HepG2 (cell line): ENCODE measurements at regions not wholly inside any gene's neighbourhood (a gene's known extent, or its start where the extent isn't known, plus 50 kb on each side); places are given as distances from the start of the nearest gene placed in this dataset.

Experiments
- CBX1 ChIP-seq: IDR thresholded peaks from one replicate; pipeline ENCODE4 v1.6.1; 2016; ENCODE audit warnings: antibody characterized with exemption, low read depth
- CC2D1A ChIP-seq: sonication (generic); formaldehyde crosslinking; IDR thresholded peaks from 2 replicates; pipeline ENCODE4 v1.8.1; 2023; ENCODE audit warnings: mild to moderate bottlenecking, missing genetic modification reagents
- CEBPB ChIP-seq: IDR thresholded peaks from 2 replicates; pipeline ENCODE4 v1.6.1; 2011; ENCODE audit warnings: low read depth, low read length, improper control_type of control experiment, borderline replicate concordance
- DMAP1 ChIP-seq: IDR thresholded peaks from 2 replicates; pipeline ENCODE4 v1.6.1; 2016
- EED ChIP-seq: sonication (generic); formaldehyde crosslinking; IDR thresholded peaks from 2 replicates; pipeline ENCODE4 v1.5.0; 2020; ENCODE audit warnings: mild to moderate bottlenecking, missing genetic modification reagents
- ELF3 ChIP-seq: IDR thresholded peaks from 2 replicates; pipeline ENCODE4 v1.6.1; 2016; ENCODE audit warnings: missing genetic modification reagents, missing compliant biosample characterization
- EP300 ChIP-seq, 3 experiments: sonication (generic) in 1 of 3; formaldehyde crosslinking in 1 of 3; IDR thresholded peaks; 2 replicates each; pipeline versions ENCODE4 v1.5.1 to v1.6.1; 2011 to 2020; ENCODE audit warnings: low read depth in 2 of 3, low read length in 2 of 3, borderline replicate concordance in 1 of 3, improper control_type of control experiment in 1 of 3, mild to moderate bottlenecking in 1 of 3, missing genetic modification reagents in 1 of 3, moderate library complexity in 1 of 3
- IKZF4 ChIP-seq: sonication (generic); formaldehyde crosslinking; IDR thresholded peaks from 2 replicates; pipeline ENCODE4 v1.5.1; 2020; ENCODE audit warnings: borderline replicate concordance, mild to moderate bottlenecking, low read depth, missing genetic modification reagents; ENCODE audit errors: not compliant biosample characterization
- ISX ChIP-seq: sonication (generic); formaldehyde crosslinking; conservative IDR thresholded peaks from 2 replicates; pipeline ENCODE4 v1.5.0; 2020; ENCODE audit warnings: missing genetic modification reagents
- JUN ChIP-seq: sonication (generic); formaldehyde crosslinking; IDR thresholded peaks from 2 replicates; pipeline ENCODE4 v1.4.0; 2020; ENCODE audit warnings: mild to moderate bottlenecking, missing genetic modification reagents
- NFIC ChIP-seq: IDR thresholded peaks from 2 replicates; pipeline ENCODE4 v1.6.1; 2012; ENCODE audit warnings: mild to moderate bottlenecking, low read length, inconsistent platforms
- RCOR2 ChIP-seq: IDR thresholded peaks from 2 replicates; pipeline ENCODE4 v1.6.1; 2016; ENCODE audit warnings: missing biosample characterization, missing genetic modification reagents
- RXRB ChIP-seq: IDR thresholded peaks from 2 replicates; pipeline ENCODE4 v1.6.1; 2016; ENCODE audit warnings: borderline replicate concordance, missing genetic modification reagents, missing compliant biosample characterization
- SUZ12 ChIP-seq: fragments of 150-350 bp; IDR thresholded peaks from 2 replicates; pipeline ENCODE4 v1.6.1; 2014; ENCODE audit warnings: low read depth, low read length
- TAF15 ChIP-seq: fragments of 200-400 bp; formaldehyde crosslinking; IDR thresholded peaks from one replicate; pipeline ENCODE4 v1.6.1; 2018; ENCODE audit warnings: mild to moderate bottlenecking, low read depth, low read length; ENCODE audit not compliant: poor library complexity, severe bottlenecking
- TBL1XR1 ChIP-seq: fragments of 150-350 bp; IDR thresholded peaks from 2 replicates; pipeline ENCODE4 v1.6.1; 2014; ENCODE audit warnings: borderline replicate concordance, low read length; ENCODE audit not compliant: partially characterized antibody
- ZBTB43 ChIP-seq: sonication (generic); formaldehyde crosslinking; conservative IDR thresholded peaks from 2 replicates; pipeline ENCODE4 v1.4.0; 2020; ENCODE audit warnings: missing genetic modification reagents
- ZNF138 ChIP-seq: sonication (generic); formaldehyde crosslinking; IDR thresholded peaks from 2 replicates; pipeline ENCODE4 v1.5.0; 2020; ENCODE audit warnings: mild to moderate bottlenecking, low read depth, missing genetic modification reagents
- ZNF414 ChIP-seq: sonication (generic); formaldehyde crosslinking; IDR thresholded peaks from 2 replicates; pipeline ENCODE4 v1.5.0; 2020; ENCODE audit warnings: missing genetic modification reagents
- ZNF432 ChIP-seq: sonication (generic); formaldehyde crosslinking; IDR thresholded peaks from 2 replicates; pipeline ENCODE4 v1.5.0; 2020; ENCODE audit warnings: missing genetic modification reagents, mild to moderate bottlenecking, borderline replicate concordance
- ZNF678 ChIP-seq: sonication (generic); formaldehyde crosslinking; IDR thresholded peaks from 2 replicates; pipeline ENCODE4 v1.4.0; 2020; ENCODE audit warnings: mild to moderate bottlenecking, missing genetic modification reagents
- ZNF704 ChIP-seq: sonication (generic); formaldehyde crosslinking; IDR thresholded peaks from 2 replicates; pipeline ENCODE4 v1.8.1; 2023; ENCODE audit warnings: mild to moderate bottlenecking, inconsistent platforms, moderate library complexity, missing genetic modification reagents, borderline replicate concordance
- ZNF780A ChIP-seq: sonication (generic); formaldehyde crosslinking; IDR thresholded peaks from 2 replicates; pipeline ENCODE4 v1.8.0; 2022; ENCODE audit warnings: mild to moderate bottlenecking, missing genetic modification reagents, moderate library complexity
- ZNF792 ChIP-seq: IDR thresholded peaks from 2 replicates; pipeline ENCODE4 v1.6.1; 2016
- ZNF878 ChIP-seq: sonication (generic); formaldehyde crosslinking; IDR thresholded peaks from 2 replicates; pipeline ENCODE4 v1.8.1; 2023; ENCODE audit warnings: mild to moderate bottlenecking, missing genetic modification reagents, moderate library complexity
- TF ChIP-seq, protein P1 (sequence below): sonication (generic); formaldehyde crosslinking; IDR thresholded peaks from 2 replicates; pipeline ENCODE4 v1.8.0; 2022; ENCODE audit warnings: missing genetic modification reagents, low read depth, mild to moderate bottlenecking, borderline replicate concordance
- TF ChIP-seq, protein P2 (sequence below): sonication (generic); formaldehyde crosslinking; IDR thresholded peaks from 2 replicates; pipeline ENCODE4 v1.4.0; 2020; ENCODE audit warnings: missing genetic modification reagents

DNA sequence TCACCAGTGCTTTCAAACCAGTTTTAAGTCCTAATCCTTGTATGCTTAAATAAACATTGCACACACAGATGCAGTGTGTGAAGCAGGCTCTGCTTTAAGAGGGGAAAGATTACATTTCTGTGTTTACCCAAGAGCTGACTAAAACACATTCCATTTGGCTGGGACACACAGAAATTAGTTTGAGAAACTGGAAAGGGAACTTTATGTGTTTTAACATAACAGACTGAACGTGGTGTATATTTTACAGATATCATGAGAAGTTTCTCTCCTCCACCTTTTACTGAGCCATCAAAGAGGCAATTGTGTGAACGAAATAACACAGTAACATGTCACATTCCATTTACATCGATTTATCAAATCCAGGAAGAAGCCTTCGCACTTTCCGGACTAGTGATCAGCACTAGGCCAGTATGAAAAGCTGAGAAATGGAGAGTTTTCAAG lies 121.8 kb downstream of the MAIP1 start (continued):
- TF ChIP-seq ZNF878 (CRISPR knock-in tag) (no peak), RXRB (CRISPR knock-in tag) (peak; percentile 86), CC2D1A (no peak), DMAP1 (no peak; the same call in 1 of the 2 replicates), ZNF678 (no peak), IKZF4 (CRISPR knock-in tag) (no peak), NFIC (peak; percentile 89), EP300 (IDR thresholded peaks at IDR 0.05; ENCODE audit: low read depth in 2 of 2, low read length in 2 of 2) (peak in 1 of 2 experiments; percentile 89; a peak in 2 of 4 replicates), EP300 (CRISPR knock-in tag; IDR thresholded peaks at IDR 0.05; ENCODE audit: borderline replicate concordance) (no peak), ZNF414 (0 out of 2 replicates have a peak, but pooled peaks have one; percentile 24), ZNF780A (CRISPR knock-in tag) (no peak), EED (CRISPR knock-in tag) (no peak), CBX1 (no peak), SUZ12 (no peak), ZNF138 (CRISPR knock-in tag) (no peak), JUN (CRISPR knock-in tag) (peak; percentile 88), TBL1XR1 (no peak), ZBTB43 (CRISPR knock-in tag) (peak; percentile 91), ELF3 (peak; percentile 76), ZNF792 (CRISPR knock-in tag) (no peak; the same call in 1 of the 2 replicates), ISX (CRISPR knock-in tag) (no peak), CEBPB (peak; percentile 87), TAF15 (no peak), RCOR2 (peak; percentile 71; the same call in 1 of the 2 replicates), ZNF704 (no peak), ZNF432 (CRISPR knock-in tag) (no peak)
- TF ChIP-seq, protein P1, sequence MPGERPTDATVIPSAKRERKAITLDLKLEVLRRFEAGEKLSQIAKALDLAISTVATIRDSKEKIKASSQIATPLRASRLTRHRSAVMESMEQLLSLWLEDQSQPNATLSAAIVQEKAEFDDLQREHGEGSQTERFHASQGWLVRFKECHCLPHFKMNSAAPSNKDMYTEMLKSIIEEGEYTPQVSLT (CRISPR knock-in tag) = no peak
- TF ChIP-seq, protein P2, sequence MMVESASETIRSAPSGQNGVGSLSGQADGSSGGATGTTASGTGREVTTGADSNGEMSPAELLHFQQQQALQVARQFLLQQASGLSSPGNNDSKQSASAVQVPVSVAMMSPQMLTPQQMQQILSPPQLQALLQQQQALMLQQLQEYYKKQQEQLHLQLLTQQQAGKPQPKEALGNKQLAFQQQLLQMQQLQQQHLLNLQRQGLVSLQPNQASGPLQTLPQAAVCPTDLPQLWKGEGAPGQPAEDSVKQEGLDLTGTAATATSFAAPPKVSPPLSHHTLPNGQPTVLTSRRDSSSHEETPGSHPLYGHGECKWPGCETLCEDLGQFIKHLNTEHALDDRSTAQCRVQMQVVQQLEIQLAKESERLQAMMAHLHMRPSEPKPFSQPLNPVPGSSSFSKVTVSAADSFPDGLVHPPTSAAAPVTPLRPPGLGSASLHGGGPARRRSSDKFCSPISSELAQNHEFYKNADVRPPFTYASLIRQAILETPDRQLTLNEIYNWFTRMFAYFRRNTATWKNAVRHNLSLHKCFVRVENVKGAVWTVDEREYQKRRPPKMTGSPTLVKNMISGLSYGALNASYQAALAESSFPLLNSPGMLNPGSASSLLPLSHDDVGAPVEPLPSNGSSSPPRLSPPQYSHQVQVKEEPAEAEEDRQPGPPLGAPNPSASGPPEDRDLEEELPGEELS (CRISPR knock-in tag) = peak; percentile 89
